Fibroblast of skin of left quadriceps (primary cell): ENCODE measurements at regions not wholly inside any gene's neighbourhood (a gene's known extent, or its start where the extent isn't known, plus 50 kb on each side); places are given as distances from the start of the nearest gene placed in this dataset.

Experiments
- DNase-seq, 2 experiments: peaks; one replicate each; pipeline ENCODE4 v3.0.0-alpha.2; 2013; ENCODE audit warnings: low read depth in 2 of 2

DNA sequence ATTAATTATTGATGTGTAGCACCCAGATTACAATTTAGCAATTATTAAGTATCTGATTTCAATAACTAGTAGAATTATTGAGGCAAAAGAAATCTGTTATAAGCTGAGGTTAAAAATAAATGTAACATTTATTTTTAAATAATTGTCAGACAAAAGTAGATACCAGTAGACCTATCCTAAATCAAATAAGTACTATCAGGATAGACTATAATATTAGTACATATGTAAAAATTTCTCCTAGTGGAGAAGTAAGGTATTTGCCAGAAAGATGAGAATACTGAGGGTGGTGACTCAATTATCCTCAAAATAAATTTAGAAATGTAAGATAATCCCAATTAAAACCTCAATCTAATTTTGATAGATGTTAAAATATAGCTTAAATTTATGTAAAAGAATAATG is 377.8 kb upstream of the CHRM3 start:
- DNase-seq: no peak

DNA sequence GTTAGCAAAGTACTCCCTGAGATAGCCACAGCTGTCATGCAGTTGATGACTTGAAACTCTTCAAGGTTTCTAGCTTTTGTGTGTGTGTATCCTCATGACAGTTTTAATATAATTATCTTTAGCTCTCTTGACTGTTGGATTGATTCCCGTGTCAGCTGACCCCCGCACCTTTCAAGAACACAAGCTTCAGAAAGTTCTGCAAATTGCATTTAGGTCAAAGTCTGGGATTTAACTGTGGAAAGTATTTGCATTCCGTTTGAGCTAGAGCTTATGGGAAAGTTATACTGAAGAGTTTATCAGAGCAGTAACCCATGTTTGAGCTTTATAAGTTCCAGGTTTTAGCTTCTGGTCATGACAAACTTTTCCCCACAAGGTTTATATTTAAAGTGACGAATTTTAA is 380.1 kb upstream of the CHRM3 start:
- DNase-seq: no peak

- DNase-seq: no peak
Observed at GRCh38 chr1:238999944-239000343, 386.4 kb upstream of the CHRM3 start.

DNA sequence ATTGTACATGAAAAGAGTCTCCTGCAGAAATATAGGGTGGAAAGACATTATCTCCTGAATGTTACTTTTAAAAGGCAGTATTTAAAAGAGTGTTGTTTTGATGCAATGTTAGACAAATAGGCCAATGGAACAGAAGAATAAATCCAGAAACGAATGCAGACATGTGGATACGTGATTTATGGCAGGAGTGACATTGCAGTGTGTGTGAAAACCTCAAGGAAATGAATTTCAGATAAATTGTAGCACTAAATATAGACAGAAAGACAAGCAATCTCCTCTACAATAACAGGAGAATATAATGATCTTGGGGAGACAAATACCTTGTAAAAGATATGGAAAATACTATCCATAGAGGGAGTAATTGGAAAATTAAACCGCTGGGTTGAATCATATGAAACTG is 387.8 kb upstream of the CHRM3 start:
- no peak for DNase-seq

GRCh38 chr1:238991765-238992495 is 394.4 kb upstream of the CHRM3 start:
- no peak for DNase-seq

DNA sequence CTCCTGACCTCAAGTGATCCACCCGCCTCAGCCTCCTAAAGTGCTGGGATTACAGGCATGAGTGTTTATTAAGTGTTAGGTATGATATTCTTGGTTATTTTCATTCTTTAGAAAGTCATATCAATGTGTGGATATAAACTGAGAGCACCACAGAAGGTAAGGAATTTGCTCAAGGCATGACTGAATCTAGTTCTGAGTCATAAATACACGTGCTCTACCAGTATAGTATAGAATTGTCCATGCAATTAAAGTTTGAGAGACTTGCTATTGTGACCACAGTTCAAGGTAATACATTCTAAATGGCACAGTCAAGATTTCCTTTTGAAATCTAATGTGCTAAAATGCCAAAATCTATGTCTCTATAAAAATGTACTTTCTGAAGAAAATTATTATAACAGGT is 401.1 kb upstream of the CHRM3 start:
- no peak for DNase-seq

- DNase-seq: no peak
Observed at GRCh38 chr1:238982736-238983135, 403.6 kb upstream of the CHRM3 start.

DNA sequence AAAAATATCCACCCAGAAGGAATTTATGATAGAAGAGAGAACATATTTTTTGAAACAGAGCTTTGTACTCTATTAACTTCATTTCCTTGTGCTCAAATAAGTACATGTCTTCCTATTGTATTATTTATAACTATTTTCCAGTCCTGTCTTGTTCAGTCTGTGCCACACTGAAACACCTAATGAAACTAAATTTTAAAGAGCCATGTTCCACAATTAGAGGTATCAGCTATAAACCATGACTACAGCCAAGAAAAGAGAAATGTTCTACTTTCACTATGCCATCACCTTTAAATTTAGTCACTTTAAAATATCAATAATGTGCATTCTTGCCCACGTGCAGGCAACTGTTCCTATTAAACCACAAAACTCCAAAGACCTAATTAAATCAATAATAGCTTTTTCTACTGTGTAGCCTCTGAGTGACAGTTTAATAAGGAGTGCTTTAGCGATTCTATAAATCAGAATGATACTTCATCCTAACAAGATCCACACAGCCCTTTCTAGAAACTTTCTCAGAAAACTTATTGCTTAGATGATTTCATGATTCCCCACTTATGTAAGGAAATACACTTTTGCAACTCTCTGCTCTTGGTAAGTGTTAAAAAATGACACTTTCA is 404.9 kb upstream of the CHRM3 start:
- DNase-seq: no peak

GRCh38 chr1:238980053-238980452 is 406.3 kb upstream of the CHRM3 start:
- no peak for DNase-seq

GRCh38 chr1:238964631-238965030 is 421.7 kb upstream of the CHRM3 start:
- no peak for DNase-seq

- no peak for DNase-seq
Observed at GRCh38 chr1:238962941-238963340, 423.4 kb upstream of the CHRM3 start.

- no peak for DNase-seq
Observed at GRCh38 chr1:238961790-238962189, 424.6 kb upstream of the CHRM3 start.

GRCh38 chr1:238960071-238960470 is 426.3 kb upstream of the CHRM3 start:
- DNase-seq: peak; percentile 14 to 32

GRCh38 chr1:238955934-238956333 is 430.4 kb upstream of the CHRM3 start:
- DNase-seq: no peak

- no peak for DNase-seq
Observed at GRCh38 chr1:238954865-238955264, 431.5 kb upstream of the CHRM3 start.

DNA sequence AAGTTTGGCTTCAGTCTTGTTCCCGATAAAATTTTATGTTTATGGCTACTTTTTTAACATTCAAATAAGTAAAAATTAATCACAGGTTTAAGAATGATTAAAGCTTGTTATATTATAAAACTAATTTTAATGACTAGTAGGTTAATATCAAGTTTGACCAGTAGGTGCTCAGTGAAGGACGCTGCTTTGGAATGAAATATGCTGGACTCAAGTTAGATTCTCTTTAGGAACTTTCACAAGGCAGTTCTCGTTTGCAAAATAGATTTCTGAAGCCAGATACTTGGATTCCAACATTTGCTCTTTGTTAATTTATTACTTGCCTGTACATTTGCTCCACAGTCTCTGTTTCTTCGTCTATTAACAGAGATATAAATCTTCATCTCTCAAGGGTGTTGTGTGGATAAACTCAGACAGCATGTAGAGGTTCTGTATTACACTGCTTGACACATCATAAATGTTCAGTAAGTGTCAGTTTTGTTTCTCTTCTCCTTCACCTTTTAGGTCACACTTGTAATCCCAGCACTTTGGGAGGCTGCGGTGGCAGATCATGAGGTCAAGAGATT is 432.8 kb upstream of the CHRM3 start:
- DNase-seq: no peak

DNA sequence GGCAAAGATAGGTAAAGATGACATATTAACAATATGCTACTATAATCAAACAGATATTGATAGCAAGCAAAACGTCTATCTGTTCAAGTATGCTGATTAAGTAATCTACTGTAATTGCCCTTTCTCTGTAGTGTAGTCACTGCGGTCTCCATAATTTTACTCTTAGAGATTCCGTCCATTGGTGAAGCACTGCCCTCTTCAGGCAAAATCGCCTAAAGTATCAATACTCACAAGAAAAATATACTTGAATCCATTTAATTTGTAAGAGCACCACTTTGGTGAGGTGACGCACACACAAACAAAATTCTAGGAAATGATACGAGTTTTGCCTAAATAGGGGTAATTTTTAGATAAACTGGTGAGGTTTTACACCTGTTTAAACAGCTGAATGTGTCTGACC is 434.6 kb upstream of the CHRM3 start:
- DNase-seq: peak; percentile 29 to 31

DNA sequence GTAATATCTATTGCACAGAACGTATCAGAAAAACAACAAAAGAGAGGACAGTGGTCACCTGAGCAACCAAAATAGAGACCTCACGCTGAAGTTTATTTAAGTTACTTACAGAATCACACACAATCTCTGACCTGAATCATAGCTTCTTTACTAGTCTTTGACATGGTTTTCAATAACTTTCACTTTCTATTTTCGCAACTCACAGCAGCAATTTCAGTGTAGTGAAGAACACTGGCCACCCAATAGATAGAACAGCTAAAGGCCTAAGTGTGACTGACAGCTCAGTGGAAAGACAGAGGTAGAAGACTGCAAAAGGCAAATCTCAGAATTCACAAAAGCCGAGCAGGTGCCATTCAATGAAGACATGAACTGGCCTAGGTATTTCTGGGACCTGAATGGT is 435.6 kb upstream of the CHRM3 start:
- DNase-seq: no peak

DNA sequence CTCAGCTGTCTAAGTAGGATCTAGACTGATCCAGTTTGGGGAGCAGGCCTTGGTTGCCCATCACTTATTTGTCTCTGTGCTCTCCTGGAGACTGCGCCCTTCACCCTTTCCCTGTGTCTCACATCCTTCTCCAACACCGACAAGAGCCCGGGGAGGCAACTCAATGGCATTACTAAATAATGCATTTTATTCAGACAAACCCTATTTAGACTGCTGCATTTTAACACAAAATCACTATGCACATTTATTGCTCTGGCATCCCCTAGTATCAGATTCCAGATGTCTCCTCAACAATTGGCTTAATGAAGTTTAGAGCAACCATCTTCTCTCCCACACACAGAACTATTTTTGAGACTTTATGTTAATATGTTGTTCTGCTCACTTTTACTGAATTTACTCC is 436.4 kb upstream of the CHRM3 start:
- no peak for DNase-seq

DNA sequence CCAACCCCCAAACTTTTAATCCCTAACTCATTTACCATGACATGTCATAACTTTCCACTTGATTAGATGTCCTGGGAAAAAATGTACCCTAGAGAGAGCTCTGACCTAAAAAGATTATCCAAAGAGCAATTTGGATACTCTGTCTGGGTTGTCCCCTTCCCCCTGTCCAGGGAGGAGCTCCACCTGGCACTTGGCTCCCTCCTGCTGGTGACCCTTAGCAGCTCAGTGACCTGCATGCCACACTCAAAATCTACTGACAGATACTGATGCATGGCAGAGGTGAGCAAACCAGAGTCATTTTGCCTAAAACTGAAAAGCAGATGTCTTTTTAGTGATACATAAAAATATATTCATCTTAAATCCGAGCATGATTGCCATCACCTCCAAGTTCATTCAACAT is 442.3 kb upstream of the CHRM3 start:
- DNase-seq: no peak

GRCh38 chr1:238927899-238928298 is 458.5 kb upstream of the CHRM3 start:
- no peak for DNase-seq

GRCh38 chr1:238916828-238917227 is 469.5 kb upstream of the CHRM3 start:
- no peak for DNase-seq

DNA sequence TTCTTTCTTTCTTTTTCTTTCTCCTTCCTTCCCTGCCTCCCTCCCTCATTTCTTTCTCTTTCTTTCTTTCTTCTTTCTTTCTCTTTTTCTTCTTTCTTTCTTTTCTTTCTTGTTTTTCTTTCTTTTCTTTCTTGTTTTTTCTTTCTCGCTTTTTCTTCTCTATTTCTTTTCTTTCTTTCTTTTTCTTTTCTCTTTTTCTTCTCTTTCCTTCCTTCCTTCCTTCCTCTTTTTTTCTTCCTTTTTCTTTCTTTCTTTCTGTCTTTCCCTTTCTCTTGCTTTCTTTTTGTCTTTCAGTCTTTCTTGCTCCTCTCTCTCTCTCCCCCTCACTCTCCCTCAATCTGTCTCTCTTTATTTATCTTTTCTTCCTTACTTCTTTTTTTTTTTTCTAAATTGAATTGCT is 472.0 kb upstream of the CHRM3 start:
- DNase-seq: no peak
